ENCODE measurements at regions not wholly inside any gene's neighbourhood (a gene's known extent, or its start where the extent isn't known, plus 50 kb on each side); places are given as distances from the start of the nearest gene placed in this dataset.

DNA sequence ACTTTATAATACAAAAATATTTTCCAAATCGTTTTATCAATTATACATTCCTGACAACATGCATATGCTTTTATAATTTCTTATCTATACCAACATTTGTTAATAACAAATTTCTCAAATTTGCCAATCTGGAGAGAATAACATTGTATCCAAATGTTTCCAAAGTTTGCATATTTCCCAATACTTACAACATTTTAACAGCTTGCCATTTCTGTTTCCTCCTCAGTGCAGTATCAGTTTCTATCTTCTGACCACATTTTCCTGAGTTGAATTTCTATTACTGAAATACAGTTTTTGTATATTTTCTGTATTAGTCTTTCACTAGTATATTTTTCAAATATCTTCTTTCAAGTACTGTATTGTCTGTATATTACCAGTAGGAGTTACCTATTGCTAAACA lies 1594.3 kb downstream of the PLA2G4A start:
- Histone ChIP-seq H3K9me3 (no peaks in the 10 kb centered on the region), H3K4me2 (no peak overlapping the region), H3K4me1 (no peaks in the 10 kb centered on the region), H3K4me3 (no peak overlapping the region), H3K27ac (no peak overlapping the region)
- FAIRE-seq, result no peak
- POLR2A ChIA-PET, result no interaction called here
- no peak for DNase-seq (ENCODE audit: low read depth in 1 of 2, low spot score in 1 of 2)
- ATAC-seq, result no peak
- no peak for TF ChIP-seq JUNB (IDR thresholded peaks at IDR 0.05)
- TF ChIP-seq HOXB5 (CRISPR knock-in tag; IDR thresholded peaks at IDR 0.05), result no peak
- TF ChIP-seq RFX5 (IDR thresholded peaks at IDR 0.05), result no peak
- TF ChIP-seq RCOR1 (IDR thresholded peaks at IDR 0.05; ENCODE audit: low read depth, low read length), result no peak
- no peak for TF ChIP-seq FOSL2 (IDR thresholded peaks at IDR 0.05)
- TF ChIP-seq FOSL2 (CRISPR knock-in tag; IDR thresholded peaks at IDR 0.05), result no peak
- 27% methylated on average over 1 of the region's 1 CpG for WGBS (ENCODE audit: missing lambda C conversion rate)
- CTCF ChIA-PET, result no interaction called here

DNA sequence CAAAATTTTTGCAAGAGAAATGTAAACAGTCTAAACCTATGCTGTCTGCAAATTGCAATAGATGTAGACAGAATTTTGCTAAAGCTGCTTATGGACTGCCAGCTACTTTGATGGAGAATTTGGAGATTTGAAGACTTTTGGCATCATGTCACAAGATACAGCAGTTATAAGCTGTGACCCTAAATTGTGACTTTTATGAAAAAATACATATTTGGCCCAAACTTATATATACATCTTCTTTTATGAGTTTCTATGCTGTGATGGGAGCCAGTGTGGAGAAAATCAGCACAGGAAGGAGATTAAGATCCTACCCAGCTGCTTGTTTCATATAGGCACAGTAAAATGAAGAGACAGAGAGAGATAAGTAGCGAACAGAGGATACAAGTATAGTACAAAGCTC lies 1595.4 kb downstream of the PLA2G4A start:
- no peak for FAIRE-seq
- no peaks in the 10 kb centered on the region for H3K4me1 ChIP-seq

GRCh38 chr1:188425687-188426086 lies 1596.9 kb downstream of the PLA2G4A start:
- Histone ChIP-seq H3K4me1 (no peaks in the 10 kb centered on the region), H3K4me3 (no peak overlapping the region), H3K4me2 (no peak overlapping the region), H3K9me3 (no peaks in the 10 kb centered on the region), H3K27ac (no peak overlapping the region)
- FAIRE-seq, result no peak
- WGBS (ENCODE audit: missing lambda C conversion rate), result 58% methylated on average over 3 of the region's 4 CpGs
- TF ChIP-seq, protein P1, sequence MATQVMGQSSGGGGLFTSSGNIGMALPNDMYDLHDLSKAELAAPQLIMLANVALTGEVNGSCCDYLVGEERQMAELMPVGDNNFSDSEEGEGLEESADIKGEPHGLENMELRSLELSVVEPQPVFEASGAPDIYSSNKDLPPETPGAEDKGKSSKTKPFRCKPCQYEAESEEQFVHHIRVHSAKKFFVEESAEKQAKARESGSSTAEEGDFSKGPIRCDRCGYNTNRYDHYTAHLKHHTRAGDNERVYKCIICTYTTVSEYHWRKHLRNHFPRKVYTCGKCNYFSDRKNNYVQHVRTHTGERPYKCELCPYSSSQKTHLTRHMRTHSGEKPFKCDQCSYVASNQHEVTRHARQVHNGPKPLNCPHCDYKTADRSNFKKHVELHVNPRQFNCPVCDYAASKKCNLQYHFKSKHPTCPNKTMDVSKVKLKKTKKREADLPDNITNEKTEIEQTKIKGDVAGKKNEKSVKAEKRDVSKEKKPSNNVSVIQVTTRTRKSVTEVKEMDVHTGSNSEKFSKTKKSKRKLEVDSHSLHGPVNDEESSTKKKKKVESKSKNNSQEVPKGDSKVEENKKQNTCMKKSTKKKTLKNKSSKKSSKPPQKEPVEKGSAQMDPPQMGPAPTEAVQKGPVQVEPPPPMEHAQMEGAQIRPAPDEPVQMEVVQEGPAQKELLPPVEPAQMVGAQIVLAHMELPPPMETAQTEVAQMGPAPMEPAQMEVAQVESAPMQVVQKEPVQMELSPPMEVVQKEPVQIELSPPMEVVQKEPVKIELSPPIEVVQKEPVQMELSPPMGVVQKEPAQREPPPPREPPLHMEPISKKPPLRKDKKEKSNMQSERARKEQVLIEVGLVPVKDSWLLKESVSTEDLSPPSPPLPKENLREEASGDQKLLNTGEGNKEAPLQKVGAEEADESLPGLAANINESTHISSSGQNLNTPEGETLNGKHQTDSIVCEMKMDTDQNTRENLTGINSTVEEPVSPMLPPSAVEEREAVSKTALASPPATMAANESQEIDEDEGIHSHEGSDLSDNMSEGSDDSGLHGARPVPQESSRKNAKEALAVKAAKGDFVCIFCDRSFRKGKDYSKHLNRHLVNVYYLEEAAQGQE (IDR thresholded peaks at IDR 0.05), result no peak
- TF ChIP-seq CHD2 (IDR thresholded peaks at IDR 0.05; ENCODE audit: low read length, partially characterized antibody) (no peak), POLR2A (IDR thresholded peaks at IDR 0.05; ENCODE audit: low read length) (no peak), NFE2L2 (conservative IDR thresholded peaks at IDR 0.05; ENCODE audit: low read length) (no peak), EP300 (IDR thresholded peaks at IDR 0.05) (no peak), RNF2 (IDR thresholded peaks at IDR 0.05; ENCODE audit: borderline replicate concordance, low read depth) (no peak), MAX (IDR thresholded peaks at IDR 0.05) (no peak), NR3C1 (IDR thresholded peaks at IDR 0.05) (no peak), HOXB5 (CRISPR knock-in tag; IDR thresholded peaks at IDR 0.05) (no peak), EHF (CRISPR knock-in tag; IDR thresholded peaks at IDR 0.05) (no peak), JUNB (IDR thresholded peaks at IDR 0.05) (no peak), CEBPB (IDR thresholded peaks at IDR 0.05) (no peak), RCOR1 (IDR thresholded peaks at IDR 0.05; ENCODE audit: low read depth, low read length) (no peak)
- TF ChIP-seq, protein P2, sequence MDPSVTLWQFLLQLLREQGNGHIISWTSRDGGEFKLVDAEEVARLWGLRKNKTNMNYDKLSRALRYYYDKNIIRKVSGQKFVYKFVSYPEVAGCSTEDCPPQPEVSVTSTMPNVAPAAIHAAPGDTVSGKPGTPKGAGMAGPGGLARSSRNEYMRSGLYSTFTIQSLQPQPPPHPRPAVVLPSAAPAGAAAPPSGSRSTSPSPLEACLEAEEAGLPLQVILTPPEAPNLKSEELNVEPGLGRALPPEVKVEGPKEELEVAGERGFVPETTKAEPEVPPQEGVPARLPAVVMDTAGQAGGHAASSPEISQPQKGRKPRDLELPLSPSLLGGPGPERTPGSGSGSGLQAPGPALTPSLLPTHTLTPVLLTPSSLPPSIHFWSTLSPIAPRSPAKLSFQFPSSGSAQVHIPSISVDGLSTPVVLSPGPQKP (IDR thresholded peaks at IDR 0.05; ENCODE audit: low read depth, low read length), result no peak
- ATAC-seq, result no peak
- ChIA-PET CTCF (no interaction called here), POLR2A (no interaction called here)
- DNase-seq (ENCODE audit: low read depth in 1 of 2, low spot score in 1 of 2), result no peak

More for the DNA sequence above, 1595.4 kb downstream of the PLA2G4A start:
- H3K4me3 ChIP-seq, result no peak overlapping the region
- ChIA-PET POLR2A (no interaction called here), CTCF (no interaction called here)
- no peak overlapping the region for H3K4me2 ChIP-seq
- 65% methylated on average over 1 of the region's 1 CpG for WGBS (ENCODE audit: missing lambda C conversion rate)
- ATAC-seq (no peak), DNase-seq (ENCODE audit: low read depth in 1 of 2, low spot score in 1 of 2) (no peak)
- no peaks in the 10 kb centered on the region for H3K9me3 ChIP-seq
- H3K27ac ChIP-seq, result no peak overlapping the region
- no peak for TF ChIP-seq JUNB (IDR thresholded peaks at IDR 0.05)
- TF ChIP-seq ESRRA (IDR thresholded peaks at IDR 0.05; ENCODE audit: borderline replicate concordance, low read length), result no peak

GRCh38 chr1:188426561-188426960 lies 1597.8 kb downstream of the PLA2G4A start:
- no peaks in the 10 kb centered on the region for H3K9me3 ChIP-seq
- TF ChIP-seq RNF2 (IDR thresholded peaks at IDR 0.05; ENCODE audit: borderline replicate concordance, low read depth), result no peak
- TF ChIP-seq CHD2 (IDR thresholded peaks at IDR 0.05; ENCODE audit: low read length, partially characterized antibody), result no peak
- no peak for TF ChIP-seq ESRRA (IDR thresholded peaks at IDR 0.05; ENCODE audit: borderline replicate concordance, low read length)
- no peaks in the 10 kb centered on the region for H3K4me1 ChIP-seq
- ATAC-seq (no peak), FAIRE-seq (no peak), DNase-seq (ENCODE audit: low read depth in 1 of 2, low spot score in 1 of 2) (no peak)
- H3K4me2 ChIP-seq, result no peak overlapping the region
- CTCF ChIA-PET, result no interaction called here
- H3K4me3 ChIP-seq, result no peak overlapping the region
- H3K27ac ChIP-seq, result no peak overlapping the region
- POLR2A ChIA-PET, result no interaction called here

Data from A549 (cell line).